GM23338 (cell line): ENCODE measurements at regions not wholly inside any gene's neighbourhood (a gene's known extent, or its start where the extent isn't known, plus 50 kb on each side); places are given as distances from the start of the nearest gene placed in this dataset.

Experiments
- ATAC-seq: fragments of 200-7000 bp; cut with Tn5 transposase; 3 replicates; pipeline ENCODE4 v1.9.1; 2020
- DNase-seq: peaks from one replicate; pipeline ENCODE4 v3.0.0-alpha.2; 2015; ENCODE audit warnings: low spot score
- H2AFZ ChIP-seq: fragments of 200-600 bp; sonication (generic); 2 replicates; pipeline ENCODE4 v1.8.0; 2016; ENCODE audit warnings: antibody characterized with exemption, mild to moderate bottlenecking, moderate library complexity
- H3F3A ChIP-seq: fragments of 200-600 bp; sonication (generic); replicated peaks from 2 replicates; pipeline ENCODE4 v1.8.0; 2017; ENCODE audit warnings: antibody characterized with exemption, mixed run types, low read depth
- H3K27ac ChIP-seq: fragments of 200-600 bp; sonication (generic); 2 replicates; pipeline ENCODE4 v1.6.1; 2016; ENCODE audit warnings: low read depth
- H3K27me3 ChIP-seq: fragments of 200-600 bp; sonication (generic); 2 replicates; pipeline ENCODE4 v1.8.0; 2016; ENCODE audit warnings: mild to moderate bottlenecking, mixed run types, moderate library complexity; ENCODE audit not compliant: insufficient read depth
- H3K36me3 ChIP-seq: fragments of 200-600 bp; sonication (generic); 2 replicates; pipeline ENCODE4 v1.8.0; 2016; ENCODE audit warnings: mild to moderate bottlenecking; ENCODE audit not compliant: insufficient read depth
- H3K4me1 ChIP-seq: fragments of 200-600 bp; sonication (generic); 2 replicates; pipeline ENCODE4 v1.8.0; 2016; ENCODE audit warnings: mild to moderate bottlenecking, moderate library complexity; ENCODE audit not compliant: insufficient read depth
- H3K4me2 ChIP-seq: fragments of 200-600 bp; sonication (generic); 2 replicates; pipeline ENCODE4 v1.7.1; 2017; ENCODE audit warnings: mixed run types
- H3K4me3 ChIP-seq: fragments of 200-600 bp; sonication (generic); 2 replicates; pipeline ENCODE4 v1.6.1; 2016; ENCODE audit warnings: mixed run types
- H3K79me2 ChIP-seq: fragments of 200-600 bp; sonication (generic); replicated peaks from 2 replicates; pipeline ENCODE4 v1.8.0; 2017; ENCODE audit warnings: mild to moderate bottlenecking; ENCODE audit not compliant: insufficient read depth
- H3K9me2 ChIP-seq: fragments of 200-600 bp; sonication (generic); 2 replicates; pipeline ENCODE4 v1.8.0; 2017; ENCODE audit not compliant: insufficient read depth
- H4K20me1 ChIP-seq: fragments of 200-600 bp; sonication (generic); replicated peaks from 2 replicates; pipeline ENCODE4 v1.8.0; 2017; ENCODE audit warnings: mild to moderate bottlenecking; ENCODE audit not compliant: insufficient read depth
- H3K27ac Mint-ChIP-seq: 2 replicates; pipeline ENCODE4 v1.8.0; 2020; ENCODE audit warnings: inconsistent platforms, mild to moderate bottlenecking, moderate library complexity, mixed read lengths
- H3K27me3 Mint-ChIP-seq: 3 replicates; pipeline ENCODE4 v1.8.0; 2022; ENCODE audit warnings: low read depth, mild to moderate bottlenecking, moderate library complexity, mixed read lengths, inconsistent platforms; ENCODE audit not compliant: insufficient read depth, poor library complexity
- H3K36me3 Mint-ChIP-seq: 3 replicates; pipeline ENCODE4 v1.8.0; 2021; ENCODE audit warnings: low read depth, mild to moderate bottlenecking, inconsistent platforms, moderate library complexity, mixed read lengths
- H3K4me1 Mint-ChIP-seq: 3 replicates; pipeline ENCODE4 v1.8.0; 2020; ENCODE audit warnings: mild to moderate bottlenecking, inconsistent platforms, mixed read lengths
- H3K4me3 Mint-ChIP-seq: 3 replicates; pipeline ENCODE4 v1.8.0; 2021; ENCODE audit warnings: moderate library complexity, mild to moderate bottlenecking, inconsistent platforms, mixed read lengths
- H3K9me3 Mint-ChIP-seq: 3 replicates; pipeline ENCODE4 v1.8.0; 2020; ENCODE audit warnings: moderate library complexity, mild to moderate bottlenecking, inconsistent platforms, mixed read lengths
- CREB1 ChIP-seq: fragments of 250-450 bp; sonication (Bioruptor Pico); IDR thresholded peaks from 2 replicates; pipeline ENCODE4 v1.5.0; 2020; ENCODE audit warnings: low read depth, mild to moderate bottlenecking, moderate library complexity
- EZH2 ChIP-seq: fragments of 200-600 bp; sonication (generic); IDR thresholded peaks from one replicate; pipeline ENCODE4 v1.8.0; 2017; ENCODE audit warnings: antibody characterized with exemption, mild to moderate bottlenecking, low read depth; ENCODE audit not compliant: unreplicated experiment
- EZH2phosphoT487 ChIP-seq: fragments of 200-600 bp; sonication (generic); IDR thresholded peaks from one replicate; pipeline ENCODE4 v1.8.1; 2018; ENCODE audit warnings: antibody characterized with exemption; ENCODE audit not compliant: unreplicated experiment
- JUNB ChIP-seq: IDR thresholded peaks from one replicate; pipeline ENCODE4 v1.6.1; 2016; ENCODE audit warnings: antibody characterized with exemption; ENCODE audit not compliant: unreplicated experiment
- NANOG ChIP-seq: IDR thresholded peaks from 2 replicates; pipeline ENCODE4 v1.6.1; 2016; ENCODE audit warnings: antibody characterized with exemption, borderline replicate concordance
- STAT1 ChIP-seq: IDR thresholded peaks from one replicate; pipeline ENCODE4 v1.6.1; 2016; ENCODE audit warnings: antibody characterized with exemption; ENCODE audit not compliant: unreplicated experiment
- ZNF462 ChIP-seq: fragments of 250-450 bp; sonication (Bioruptor Pico); IDR thresholded peaks from 2 replicates; pipeline ENCODE4 v1.5.0; 2020; ENCODE audit warnings: mild to moderate bottlenecking, moderate library complexity

DNA sequence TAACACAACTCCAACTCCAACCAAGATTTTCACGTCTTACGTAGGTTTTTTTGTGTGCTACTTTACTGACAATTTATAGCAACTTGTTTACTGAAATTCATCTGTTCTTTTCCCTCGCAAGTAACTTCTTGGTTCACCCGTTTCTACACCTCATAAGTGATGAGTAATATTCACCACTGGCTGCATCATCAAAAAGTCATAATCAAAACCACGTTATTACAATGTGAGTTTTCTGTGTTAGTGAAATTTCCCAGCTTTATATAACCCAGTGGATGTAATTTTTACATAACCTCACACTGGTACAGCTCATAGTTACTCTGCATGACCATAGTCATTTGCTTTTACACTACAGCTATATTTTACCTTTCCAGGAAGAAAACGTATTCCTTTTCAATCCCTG, 401.1 kb upstream of the LYPLAL1 start (continued):
- TF ChIP-seq ZNF462 = no peak
- TF ChIP-seq CREB1 (CRISPR knock-in tag) = no peak
- TF ChIP-seq EZH2 = no peak
- TF ChIP-seq NANOG = no peak
- no peak for TF ChIP-seq STAT1
- TF ChIP-seq JUNB = no peak

DNA sequence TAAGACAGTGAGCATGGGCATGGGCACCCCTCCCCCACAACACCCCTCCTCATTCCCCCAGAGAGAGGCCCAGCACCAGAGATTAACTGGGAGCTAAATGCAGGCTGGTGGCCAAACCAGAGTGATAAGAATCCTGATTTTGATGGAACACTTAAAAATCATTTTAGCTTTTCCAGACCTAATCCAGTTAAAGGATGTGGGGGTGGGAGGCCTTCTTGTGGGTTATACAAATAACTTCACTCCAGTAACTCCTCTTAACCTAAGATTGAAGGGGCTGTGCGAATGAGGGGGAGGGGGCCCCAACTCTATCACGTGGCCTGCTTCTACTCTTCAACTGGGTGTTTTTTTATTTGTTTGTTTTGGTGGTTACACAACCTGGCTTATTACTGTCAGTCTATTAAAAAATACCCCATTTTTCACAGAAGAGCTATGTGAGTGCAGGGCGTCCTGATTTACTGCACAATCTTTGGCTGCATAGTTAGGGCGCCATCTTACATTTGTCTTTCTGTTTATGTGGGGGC, 398.1 kb upstream of the LYPLAL1 start:
- H3K9me3 Mint-ChIP-seq = no peaks in the 10 kb centered on the region
- H3K36me3 Mint-ChIP-seq = no peaks in the 10 kb centered on the region
- Histone ChIP-seq H3K27me3 (no peaks in the 10 kb centered on the region), H3K4me1 (peaks cover 3% of the 10 kb centered on the region), H2AFZ (peak overlapping the region; percentile 83; the same call in 1 of the 2 replicates), H3K27ac (no peak overlapping the region), H3K9me2 (0 out of 2 replicates have a peak, but pooled peaks cover 18% of the 10 kb centered on the region), H3K4me2 (no peak overlapping the region), H3F3A (no peaks in the 10 kb centered on the region), H3K79me2 (no peaks in the 10 kb centered on the region), H3K36me3 (no peaks in the 10 kb centered on the region), H3K4me3 (no peak overlapping the region), H4K20me1 (no peaks in the 10 kb centered on the region)
- DNase-seq = no peak
- no peaks in the 10 kb centered on the region for H3K27me3 Mint-ChIP-seq
- peaks cover 5% of the 10 kb centered on the region; the same call in 2 of the 3 replicates for H3K4me1 Mint-ChIP-seq
- ATAC-seq = no peak
- H3K4me3 Mint-ChIP-seq = no peak overlapping the region
- no peak overlapping the region for H3K27ac Mint-ChIP-seq
- TF ChIP-seq EZH2phosphoT487 (no peak), ZNF462 (no peak)
